BJ (cell line): ENCODE measurements at regions not wholly inside any gene's neighbourhood (a gene's known extent, or its start where the extent isn't known, plus 50 kb on each side); places are given as distances from the start of the nearest gene placed in this dataset.

Experiments used
- CTCF ChIA-PET: fragments of 350-600 bp; formaldehyde crosslinking; extraction: SDS; loops from one replicate; lab custom pipeline; 2021; ENCODE audit warnings: antibody characterized with exemption, inconsistent platforms; lab: Yijun Ruan, JAX
- POLR2A ChIA-PET: fragments of 300-600 bp; sonication (Branson Sonifier 250); formaldehyde crosslinking; extraction: SDS; loops from one replicate; lab custom pipeline; 2021; ENCODE audit warnings: antibody characterized with exemption; lab: Charles Lee
- DNase-seq: peaks from one replicate; pipeline ENCODE4 v3.0.0-alpha.2; 2011; ENCODE audit warnings: low read depth
- H3K27me3 ChIP-seq: 2 replicates; pipeline ENCODE4 v1.6.0; 2011; ENCODE audit warnings: low read length; ENCODE audit not compliant: control insufficient read depth, insufficient read depth
- H3K36me3 ChIP-seq: 2 replicates; pipeline ENCODE4 v1.5.1; 2011; ENCODE audit warnings: low read length; ENCODE audit not compliant: control insufficient read depth, insufficient read depth
- H3K4me3 ChIP-seq: 2 replicates; pipeline ENCODE4 v1.5.1; 2011; ENCODE audit warnings: low read depth, mild to moderate bottlenecking, control low read depth, low read length
- CTCF ChIP-seq: IDR thresholded peaks from 2 replicates; pipeline ENCODE4 v1.5.1; 2011; ENCODE audit warnings: low read depth, mild to moderate bottlenecking, control low read depth, inconsistent platforms, low read length, moderate library complexity; ENCODE audit not compliant: insufficient read depth

GRCh38 chr7:41292487-41292886, 410.4 kb downstream of the INHBA start:
- no peaks in the 10 kb centered on the region for H3K27me3 ChIP-seq
- TF ChIP-seq CTCF, result no peak
- DNase-seq, result no peak
- no peak overlapping the region for H3K4me3 ChIP-seq
- H3K36me3 ChIP-seq, result no peaks in the 10 kb centered on the region
- CTCF ChIA-PET, result no interaction called here
- POLR2A ChIA-PET, result no interaction called here

- H3K4me3 ChIP-seq, result no peak overlapping the region
- no peaks in the 10 kb centered on the region for H3K36me3 ChIP-seq
- POLR2A ChIA-PET, result no interaction called here
- no peaks in the 10 kb centered on the region for H3K27me3 ChIP-seq
- CTCF ChIA-PET, result no interaction called here
- no peak for TF ChIP-seq CTCF
- DNase-seq, result no peak
Observed at GRCh38 chr7:41287559-41288335, 415.1 kb downstream of the INHBA start.

- no peaks in the 10 kb centered on the region for H3K36me3 ChIP-seq
- no peak for DNase-seq
- ChIA-PET CTCF (no interaction called here), POLR2A (no interaction called here)
- H3K4me3 ChIP-seq, result no peak overlapping the region
- H3K27me3 ChIP-seq, result no peaks in the 10 kb centered on the region
- no peak for TF ChIP-seq CTCF
Observed at GRCh38 chr7:41280491-41280890, 422.4 kb downstream of the INHBA start.

GRCh38 chr7:41277561-41277960, 425.3 kb downstream of the INHBA start:
- Histone ChIP-seq H3K36me3 (no peaks in the 10 kb centered on the region), H3K27me3 (no peaks in the 10 kb centered on the region), H3K4me3 (no peak overlapping the region)
- DNase-seq, result no peak
- ChIA-PET CTCF (no interaction called here), POLR2A (no interaction called here)
- no peak for TF ChIP-seq CTCF

GRCh38 chr7:41275255-41275654, 427.6 kb downstream of the INHBA start:
- no peak for DNase-seq
- no peak overlapping the region for H3K4me3 ChIP-seq
- no peak for TF ChIP-seq CTCF
- ChIA-PET CTCF (interaction anchor here (0.6 to 0.8 kb wide), 2 partner anchors 9 to 62 kb away, joined by 3 read pairs; no protein-coding TSS in a partner anchor), POLR2A (no interaction called here)
- H3K36me3 ChIP-seq, result no peaks in the 10 kb centered on the region
- no peaks in the 10 kb centered on the region for H3K27me3 ChIP-seq
